HG02884 (cell line): ENCODE measurements at regions not wholly inside any gene's neighbourhood (a gene's known extent, or its start where the extent isn't known, plus 50 kb on each side); places are given as distances from the start of the nearest gene placed in this dataset.

ENCODE experiments used
- ATAC-seq: cut with Tn5 transposase; IDR thresholded peaks from one replicate; pipeline ENCODE4 v1.9.1; 2021; ENCODE audit warnings: mild to moderate bottlenecking, moderate library complexity; ENCODE audit not compliant: unreplicated experiment

- no peak for ATAC-seq
These were observed 1141.0 kb downstream of the IGSF11 start for GRCh38 chr3:117893638-117894037.

- peak; percentile 64 for ATAC-seq
These were observed 1135.7 kb downstream of the IGSF11 start for GRCh38 chr3:117898722-117899522.

GRCh38 chr3:117903226-117903625, 1131.4 kb downstream of the IGSF11 start:
- ATAC-seq, result no peak

GRCh38 chr3:117910820-117911521, 1123.7 kb downstream of the IGSF11 start:
- ATAC-seq, result no peak

GRCh38 chr3:117912352-117912751, 1122.3 kb downstream of the IGSF11 start:
- ATAC-seq, result no peak

- ATAC-seq, result no peak
These were observed 1120.0 kb downstream of the IGSF11 start for GRCh38 chr3:117914540-117915100.

GRCh38 chr3:117916839-117917238, 1117.8 kb downstream of the IGSF11 start:
- ATAC-seq, result no peak

GRCh38 chr3:117919621-117920020, 1115.0 kb downstream of the IGSF11 start:
- ATAC-seq, result no peak

GRCh38 chr3:117920253-117920898, 1114.3 kb downstream of the IGSF11 start:
- ATAC-seq, result no peak

GRCh38 chr3:117921411-117921810, 1113.2 kb downstream of the IGSF11 start:
- ATAC-seq, result no peak

- ATAC-seq, result no peak
These were observed 1112.6 kb downstream of the IGSF11 start for GRCh38 chr3:117922039-117922438.

- no peak for ATAC-seq
These were observed 1107.8 kb downstream of the IGSF11 start for GRCh38 chr3:117926819-117927218.

GRCh38 chr3:117927825-117928224, 1106.8 kb downstream of the IGSF11 start:
- ATAC-seq, result no peak

GRCh38 chr3:117928836-117929235, 1105.8 kb downstream of the IGSF11 start:
- ATAC-seq, result no peak

GRCh38 chr3:117932441-117932840, 1102.2 kb downstream of the IGSF11 start:
- ATAC-seq, result no peak

- no peak for ATAC-seq
These were observed 1098.5 kb downstream of the IGSF11 start for GRCh38 chr3:117936159-117936558.

GRCh38 chr3:117938974-117939373, 1095.7 kb downstream of the IGSF11 start:
- no peak for ATAC-seq

GRCh38 chr3:117939425-117940027, 1095.1 kb downstream of the IGSF11 start:
- ATAC-seq, result no peak

GRCh38 chr3:117941015-117941414, 1093.6 kb downstream of the IGSF11 start:
- no peak for ATAC-seq

GRCh38 chr3:117941756-117942155, 1092.9 kb downstream of the IGSF11 start:
- ATAC-seq, result no peak

GRCh38 chr3:117954131-117954530, 1080.5 kb downstream of the IGSF11 start:
- no peak for ATAC-seq
